ENCODE measurements at regions not wholly inside any gene's neighbourhood (a gene's known extent, or its start where the extent isn't known, plus 50 kb on each side); places are given as distances from the start of the nearest gene placed in this dataset.

GRCh38 chr4:45776146-45776545 is 347.7 kb downstream of the GABRG1 start:
- TF ChIP-seq POLR2A (IDR thresholded peaks at IDR 0.05) (no peak), EP300 (IDR thresholded peaks at IDR 0.05) (no peak), POLR2AphosphoS5 (IDR thresholded peaks at IDR 0.05) (no peak), CTCF (IDR thresholded peaks at IDR 0.05) (no peak)
- 83 to 94% (median 93%) methylated on average over 2 of the region's 2 CpGs for WGBS, 5 donors
- Histone ChIP-seq H3K4me1 (no peaks in the 10 kb centered on the region), H3K27me3 (no peaks in the 10 kb centered on the region), H3K9me3 (no peaks in the 10 kb centered on the region), H3K36me3 (no peaks in the 10 kb centered on the region), H3K27ac (no peak overlapping the region), H3K4me3 (no peak overlapping the region)
- DNase-seq, result no peak
- intact Hi-C loops (cut with DNase I; ENCODE audit: low total_unique reads), result no loop called here

GRCh38 chr4:45770958-45771357 is 352.9 kb downstream of the GABRG1 start:
- H3K4me3 ChIP-seq, result no peak overlapping the region
- no peaks in the 10 kb centered on the region for H3K4me1 ChIP-seq
- TF ChIP-seq POLR2A (IDR thresholded peaks at IDR 0.05), result no peak
- TF ChIP-seq POLR2AphosphoS5 (IDR thresholded peaks at IDR 0.05), result no peak
- no peak for TF ChIP-seq EP300 (IDR thresholded peaks at IDR 0.05)
- TF ChIP-seq CTCF (IDR thresholded peaks at IDR 0.05), result no peak
- H3K27ac ChIP-seq, result no peak overlapping the region
- H3K27me3 ChIP-seq, result no peaks in the 10 kb centered on the region
- no peaks in the 10 kb centered on the region for H3K9me3 ChIP-seq
- H3K36me3 ChIP-seq, result no peaks in the 10 kb centered on the region
- DNase-seq, result no peak
- WGBS, 5 donors, result 67 to 88% (median 82%) methylated on average over 3 of the region's 3 CpGs
- intact Hi-C loops (cut with DNase I; ENCODE audit: low total_unique reads), result no loop called here

- Histone ChIP-seq H3K4me1 (no peaks in the 10 kb centered on the region), H3K27ac (no peak overlapping the region), H3K9me3 (peaks cover 0 to 7% (median 0%) of the 10 kb centered on the region in 4 donors), H3K27me3 (no peaks in the 10 kb centered on the region), H3K36me3 (no peaks in the 10 kb centered on the region), H3K4me3 (no peak overlapping the region)
- intact Hi-C loops (cut with DNase I; ENCODE audit: low total_unique reads), result no loop called here
- 35 to 63% (median 55%) methylated on average over 1 of the region's 1 CpG for WGBS, 5 donors
- no peak for TF ChIP-seq POLR2AphosphoS5 (IDR thresholded peaks at IDR 0.05)
- no peak for TF ChIP-seq CTCF (IDR thresholded peaks at IDR 0.05)
- TF ChIP-seq EP300 (IDR thresholded peaks at IDR 0.05), result no peak
- no peak for TF ChIP-seq POLR2A (IDR thresholded peaks at IDR 0.05)
- no peak for DNase-seq
Observed at GRCh38 chr4:45765521-45765920, 358.3 kb downstream of the GABRG1 start.

- TF ChIP-seq POLR2AphosphoS5 (IDR thresholded peaks at IDR 0.05) (no peak), POLR2A (IDR thresholded peaks at IDR 0.05) (no peak), EP300 (IDR thresholded peaks at IDR 0.05) (no peak), CTCF (IDR thresholded peaks at IDR 0.05) (no peak)
- Histone ChIP-seq H3K27ac (no peak overlapping the region), H3K4me1 (no peaks in the 10 kb centered on the region), H3K4me3 (no peak overlapping the region), H3K9me3 (no peaks in the 10 kb centered on the region), H3K36me3 (no peaks in the 10 kb centered on the region), H3K27me3 (no peaks in the 10 kb centered on the region)
- DNase-seq, result no peak
- 59 to 91% (median 73%) methylated on average over 4 of the region's 4 CpGs for WGBS, 5 donors
- intact Hi-C loops (cut with DNase I; ENCODE audit: low total_unique reads), result no loop called here
Observed at GRCh38 chr4:45751877-45752530, 371.9 kb downstream of the GABRG1 start.

All from stomach (tissue), 8 donors.